ENCODE measurements at regions not wholly inside any gene's neighbourhood (a gene's known extent, or its start where the extent isn't known, plus 50 kb on each side); places are given as distances from the start of the nearest gene placed in this dataset.
"Not testable (repeated sequence)": the region's sequence is repeated elsewhere in the genome, so short reads cannot be mapped to it uniquely, and the experiment has no call there.

GRCh38 chr3:194871864-194872668, 186.4 kb downstream of the FAM43A start:
- TF ChIP-seq, protein P1, sequence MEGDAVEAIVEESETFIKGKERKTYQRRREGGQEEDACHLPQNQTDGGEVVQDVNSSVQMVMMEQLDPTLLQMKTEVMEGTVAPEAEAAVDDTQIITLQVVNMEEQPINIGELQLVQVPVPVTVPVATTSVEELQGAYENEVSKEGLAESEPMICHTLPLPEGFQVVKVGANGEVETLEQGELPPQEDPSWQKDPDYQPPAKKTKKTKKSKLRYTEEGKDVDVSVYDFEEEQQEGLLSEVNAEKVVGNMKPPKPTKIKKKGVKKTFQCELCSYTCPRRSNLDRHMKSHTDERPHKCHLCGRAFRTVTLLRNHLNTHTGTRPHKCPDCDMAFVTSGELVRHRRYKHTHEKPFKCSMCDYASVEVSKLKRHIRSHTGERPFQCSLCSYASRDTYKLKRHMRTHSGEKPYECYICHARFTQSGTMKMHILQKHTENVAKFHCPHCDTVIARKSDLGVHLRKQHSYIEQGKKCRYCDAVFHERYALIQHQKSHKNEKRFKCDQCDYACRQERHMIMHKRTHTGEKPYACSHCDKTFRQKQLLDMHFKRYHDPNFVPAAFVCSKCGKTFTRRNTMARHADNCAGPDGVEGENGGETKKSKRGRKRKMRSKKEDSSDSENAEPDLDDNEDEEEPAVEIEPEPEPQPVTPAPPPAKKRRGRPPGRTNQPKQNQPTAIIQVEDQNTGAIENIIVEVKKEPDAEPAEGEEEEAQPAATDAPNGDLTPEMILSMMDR (IDR thresholded peaks at IDR 0.05; ENCODE audit: low read depth, low read length), result no peak
- no peak overlapping the region for H3K4me3 ChIP-seq (ENCODE audit: low read depth, low read length)

- TF ChIP-seq, protein P1 (IDR thresholded peaks at IDR 0.05; ENCODE audit: low read depth, low read length), result no peak
- H3K4me3 ChIP-seq (ENCODE audit: low read depth, low read length), result no peak overlapping the region
Observed at GRCh38 chr3:194872669-194872977, 186.9 kb downstream of the FAM43A start.

DNA sequence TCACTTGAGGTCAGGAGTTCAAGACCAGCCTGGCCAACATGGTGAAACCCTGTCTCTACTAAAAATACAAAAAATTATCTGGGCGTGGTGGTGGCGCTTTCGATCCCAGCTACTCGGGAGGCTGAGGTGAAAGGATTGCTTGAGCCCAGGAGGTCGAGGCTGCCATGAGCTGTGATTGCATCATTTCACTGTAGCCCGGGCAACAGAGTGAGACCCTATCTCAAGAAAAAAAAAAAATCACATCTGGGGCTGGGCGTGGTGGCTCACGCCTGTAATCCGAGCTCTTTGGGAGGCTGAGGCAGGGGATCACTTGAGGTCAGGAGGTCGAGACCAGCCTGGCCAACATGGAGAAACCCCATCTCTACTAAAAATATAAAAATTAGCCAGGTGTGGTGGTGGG, 187.8 kb downstream of the FAM43A start:
- H3K4me3 ChIP-seq (ENCODE audit: low read depth, low read length), result not testable (repeated sequence)

- H3K4me3 ChIP-seq (ENCODE audit: low read depth, low read length), result no peak overlapping the region
- TF ChIP-seq, protein P1 (IDR thresholded peaks at IDR 0.05; ENCODE audit: low read depth, low read length), result no peak
Observed at GRCh38 chr3:194874206-194874605, 188.5 kb downstream of the FAM43A start.

GRCh38 chr3:194874783-194875182, 189.1 kb downstream of the FAM43A start:
- TF ChIP-seq, protein P1 (IDR thresholded peaks at IDR 0.05; ENCODE audit: low read depth, low read length), result no peak

GRCh38 chr3:194875581-194876402, 190.1 kb downstream of the FAM43A start:
- TF ChIP-seq, protein P1 (IDR thresholded peaks at IDR 0.05; ENCODE audit: low read depth, low read length), result no peak
- no peak overlapping the region for H3K4me3 ChIP-seq (ENCODE audit: low read depth, low read length)

More at GRCh38 chr3:194874783-194875182, 189.1 kb downstream of the FAM43A start:
- H3K4me3 ChIP-seq (ENCODE audit: low read depth, low read length), result no peak overlapping the region

DNA sequence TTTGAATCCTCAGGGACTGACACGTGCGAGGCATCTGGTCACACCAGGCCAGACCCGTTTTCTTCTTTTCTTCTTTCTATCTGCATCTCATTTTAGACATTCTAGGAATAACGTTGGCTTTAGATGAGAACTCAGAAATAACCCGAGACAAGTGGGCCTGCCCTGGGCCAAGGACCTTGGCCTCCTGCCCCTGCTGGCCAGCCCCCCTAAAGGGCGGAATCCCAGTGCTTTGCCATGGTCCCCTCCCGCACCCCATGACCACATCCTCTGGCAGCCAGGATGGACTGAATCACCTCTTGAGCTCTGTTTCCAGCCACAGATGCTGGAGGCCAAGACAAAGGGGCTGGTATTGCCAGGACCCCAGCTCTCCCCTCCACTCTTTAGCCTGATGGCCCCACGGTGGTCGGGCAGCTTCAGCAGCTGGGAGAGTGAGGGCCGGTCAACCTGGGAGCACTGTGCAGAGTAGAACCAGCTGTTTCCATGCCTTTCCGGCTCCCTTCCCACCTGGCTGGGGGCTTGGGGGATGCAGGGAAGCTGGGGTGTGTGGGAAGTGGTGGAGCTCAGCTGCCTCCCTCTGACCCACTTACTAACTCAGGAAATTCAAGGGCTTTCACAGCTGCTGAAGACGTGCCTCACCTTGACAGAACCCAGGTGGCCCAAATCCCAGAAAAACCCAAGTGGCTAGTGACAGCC, 190.9 kb downstream of the FAM43A start:
- no peak overlapping the region for H3K4me3 ChIP-seq (ENCODE audit: low read depth, low read length)
- TF ChIP-seq, protein P1 (IDR thresholded peaks at IDR 0.05; ENCODE audit: low read depth, low read length), result no peak
